ENCODE measurements at regions not wholly inside any gene's neighbourhood (a gene's known extent, or its start where the extent isn't known, plus 50 kb on each side); places are given as distances from the start of the nearest gene placed in this dataset.

GRCh38 chr2:392926-393280 lies 105.0 kb upstream of the ALKAL2 start:
- TF ChIP-seq, protein P1, sequence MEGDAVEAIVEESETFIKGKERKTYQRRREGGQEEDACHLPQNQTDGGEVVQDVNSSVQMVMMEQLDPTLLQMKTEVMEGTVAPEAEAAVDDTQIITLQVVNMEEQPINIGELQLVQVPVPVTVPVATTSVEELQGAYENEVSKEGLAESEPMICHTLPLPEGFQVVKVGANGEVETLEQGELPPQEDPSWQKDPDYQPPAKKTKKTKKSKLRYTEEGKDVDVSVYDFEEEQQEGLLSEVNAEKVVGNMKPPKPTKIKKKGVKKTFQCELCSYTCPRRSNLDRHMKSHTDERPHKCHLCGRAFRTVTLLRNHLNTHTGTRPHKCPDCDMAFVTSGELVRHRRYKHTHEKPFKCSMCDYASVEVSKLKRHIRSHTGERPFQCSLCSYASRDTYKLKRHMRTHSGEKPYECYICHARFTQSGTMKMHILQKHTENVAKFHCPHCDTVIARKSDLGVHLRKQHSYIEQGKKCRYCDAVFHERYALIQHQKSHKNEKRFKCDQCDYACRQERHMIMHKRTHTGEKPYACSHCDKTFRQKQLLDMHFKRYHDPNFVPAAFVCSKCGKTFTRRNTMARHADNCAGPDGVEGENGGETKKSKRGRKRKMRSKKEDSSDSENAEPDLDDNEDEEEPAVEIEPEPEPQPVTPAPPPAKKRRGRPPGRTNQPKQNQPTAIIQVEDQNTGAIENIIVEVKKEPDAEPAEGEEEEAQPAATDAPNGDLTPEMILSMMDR (IDR thresholded peaks at IDR 0.05): no peak
- TF ChIP-seq POLR2A (IDR thresholded peaks at IDR 0.05): no peak
